HG03039 (cell line): ENCODE measurements at regions not wholly inside any gene's neighbourhood (a gene's known extent, or its start where the extent isn't known, plus 50 kb on each side); places are given as distances from the start of the nearest gene placed in this dataset.

Source experiments
- ATAC-seq: cut with Tn5 transposase; IDR thresholded peaks from one replicate; pipeline ENCODE4 v1.9.1; 2021; ENCODE audit warnings: mild to moderate bottlenecking, moderate library complexity; ENCODE audit not compliant: unreplicated experiment

GRCh38 chr1:48055876-48056764 is 58.9 kb upstream of the TRABD2B start:
- no peak for ATAC-seq

GRCh38 chr1:48054232-48054631 is 57.0 kb upstream of the TRABD2B start:
- ATAC-seq: no peak

- no peak for ATAC-seq
Observed at GRCh38 chr1:48052923-48053291, 55.7 kb upstream of the TRABD2B start.

GRCh38 chr1:48051466-48052126 is 54.4 kb upstream of the TRABD2B start:
- no peak for ATAC-seq

GRCh38 chr1:48049823-48050535 is 52.8 kb upstream of the TRABD2B start:
- no peak for ATAC-seq

- ATAC-seq: no peak
Observed at GRCh38 chr1:48048980-48049379, 51.8 kb upstream of the TRABD2B start.

- no peak for ATAC-seq
Observed at GRCh38 chr1:48048064-48048463, 50.9 kb upstream of the TRABD2B start.

GRCh38 chr1:48047116-48047515 is 49.9 kb upstream of the TRABD2B start:
- ATAC-seq: no peak
